MCF 10A (cell line): ENCODE measurements at regions not wholly inside any gene's neighbourhood (a gene's known extent, or its start where the extent isn't known, plus 50 kb on each side); places are given as distances from the start of the nearest gene placed in this dataset.
"Not testable (repeated sequence)": the region's sequence is repeated elsewhere in the genome, so short reads cannot be mapped to it uniquely, and the experiment has no call there.

Source experiments
- BruUV-seq: library from RNA; stranded (reverse); fragments of 400-500 nt; replicated peaks from 2 replicates; lab custom pipeline; 2021; lab: Mats Ljungman, UMichigan
- CTCF ChIA-PET: fragments of 300-600 bp; sonication (Branson Sonifier 250); formaldehyde crosslinking; extraction: SDS; loops from one replicate; lab custom pipeline; 2021; ENCODE audit warnings: antibody characterized with exemption, inconsistent platforms; lab: Yijun Ruan, JAX
- POLR2A ChIA-PET: fragments of 300-600, 350-650 bp; sonication (Branson Sonifier 250); formaldehyde crosslinking; extraction: SDS; loops from one replicate; lab custom pipeline; 2020; ENCODE audit warnings: antibody characterized with exemption, inconsistent platforms; lab: Yijun Ruan, JAX
- DNase-seq: peaks from one replicate; pipeline ENCODE4 v3.0.0-alpha.2; 2018; ENCODE audit not compliant: unreplicated experiment
- H3K27ac Mint-ChIP-seq: one replicate; pipeline ENCODE4 v1.8.0; 2022; ENCODE audit warnings: mild to moderate bottlenecking, low read depth, mixed read lengths; ENCODE audit not compliant: unreplicated experiment
- H3K27me3 Mint-ChIP-seq: one replicate; pipeline ENCODE4 v1.8.0; 2022; ENCODE audit warnings: mixed read lengths; ENCODE audit not compliant: insufficient read depth, unreplicated experiment
- H3K36me3 Mint-ChIP-seq: one replicate; pipeline ENCODE4 v1.8.0; 2022; ENCODE audit warnings: mild to moderate bottlenecking, moderate library complexity, mixed read lengths; ENCODE audit not compliant: insufficient read depth, unreplicated experiment
- H3K4me1 Mint-ChIP-seq: one replicate; pipeline ENCODE4 v1.8.0; 2022; ENCODE audit warnings: mixed read lengths; ENCODE audit not compliant: insufficient read depth, unreplicated experiment
- H3K4me3 Mint-ChIP-seq: one replicate; pipeline ENCODE4 v1.8.0; 2022; ENCODE audit warnings: mild to moderate bottlenecking, moderate library complexity, mixed read lengths; ENCODE audit not compliant: unreplicated experiment
- H3K9me3 Mint-ChIP-seq: one replicate; pipeline ENCODE4 v1.8.0; 2022; ENCODE audit warnings: mixed read lengths; ENCODE audit not compliant: unreplicated experiment
- CTCF ChIP-seq: fragments of 200-600 bp; IDR thresholded peaks from one replicate; pipeline ENCODE4 v1.8.0; 2022; ENCODE audit warnings: antibody characterized with exemption, mild to moderate bottlenecking; ENCODE audit not compliant: unreplicated experiment
- intact Hi-C: fragments of 100-400 bp; cut with micrococcal nuclease; formaldehyde crosslinking; loops from 2 replicates; pipeline ENCODE4 v1.14.1; 2022

- H3K9me3 Mint-ChIP-seq, result no peaks in the 10 kb centered on the region
- H3K27ac Mint-ChIP-seq, result no peak overlapping the region
- intact Hi-C loops, result no loop called here
- POLR2A ChIA-PET, result no interaction called here
- peaks cover 10% of the 10 kb centered on the region for H3K4me1 Mint-ChIP-seq
- H3K27me3 Mint-ChIP-seq, result no peaks in the 10 kb centered on the region
- H3K36me3 Mint-ChIP-seq, result no peaks in the 10 kb centered on the region
- CTCF ChIA-PET, result interaction anchor here (0.6 kb wide), 1 partner anchor 1109 kb away, joined by 3 read pairs; no protein-coding TSS in a partner anchor
- no peak overlapping the region for H3K4me3 Mint-ChIP-seq
- DNase-seq, result no peak
- TF ChIP-seq CTCF, result no peak
- no TSS peak for BruUV-seq
Observed at GRCh38 chr6:76510489-76510888, 438.0 kb upstream of the IMPG1 start.

- no peak overlapping the region for H3K27ac Mint-ChIP-seq
- no peaks in the 10 kb centered on the region for H3K36me3 Mint-ChIP-seq
- H3K27me3 Mint-ChIP-seq, result no peaks in the 10 kb centered on the region
- no peak for TF ChIP-seq CTCF
- no peak overlapping the region for H3K4me3 Mint-ChIP-seq
- no TSS peak for BruUV-seq
- ChIA-PET CTCF (no interaction called here), POLR2A (no interaction called here)
- H3K4me1 Mint-ChIP-seq, result peaks cover 10% of the 10 kb centered on the region
- H3K9me3 Mint-ChIP-seq, result no peaks in the 10 kb centered on the region
- intact Hi-C loops, result no loop called here
- no peak for DNase-seq
Observed at GRCh38 chr6:76509397-76509796, 436.9 kb upstream of the IMPG1 start.

- Mint-ChIP-seq H3K4me1 (no peaks in the 10 kb centered on the region), H3K27me3 (no peaks in the 10 kb centered on the region), H3K36me3 (no peaks in the 10 kb centered on the region), H3K9me3 (no peaks in the 10 kb centered on the region), H3K4me3 (no peak overlapping the region), H3K27ac (peak overlapping the region; percentile 18)
- ChIA-PET CTCF (no interaction called here), POLR2A (no interaction called here)
- intact Hi-C loops, result no loop called here
- no TSS peak for BruUV-seq
- no peak for DNase-seq
- no peak for TF ChIP-seq CTCF
Observed at GRCh38 chr6:76506808-76507207, 434.3 kb upstream of the IMPG1 start.

- ChIA-PET CTCF (no interaction called here), POLR2A (no interaction called here)
- no peaks in the 10 kb centered on the region for H3K36me3 Mint-ChIP-seq
- BruUV-seq, result no TSS peak
- intact Hi-C loops, result no loop called here
- no peak overlapping the region for H3K4me3 Mint-ChIP-seq
- peaks cover 1% of the 10 kb centered on the region for H3K4me1 Mint-ChIP-seq
- peaks cover 23% of the 10 kb centered on the region for H3K9me3 Mint-ChIP-seq
- H3K27ac Mint-ChIP-seq, result no peak overlapping the region
- H3K27me3 Mint-ChIP-seq, result no peaks in the 10 kb centered on the region
- no peak for DNase-seq
- TF ChIP-seq CTCF, result no peak
Observed at GRCh38 chr6:76495909-76496308, 423.4 kb upstream of the IMPG1 start.

GRCh38 chr6:76491376-76491775, 418.9 kb upstream of the IMPG1 start:
- H3K27me3 Mint-ChIP-seq, BruUV-seq, H3K36me3 Mint-ChIP-seq, intact Hi-C loops, H3K4me3 Mint-ChIP-seq, POLR2A ChIA-PET, DNase-seq, H3K27ac Mint-ChIP-seq: not testable (repeated sequence)
- Mint-ChIP-seq H3K4me1 (peaks cover 16% of the 10 kb centered on the region), H3K9me3 (peaks cover 23% of the 10 kb centered on the region)
- CTCF ChIA-PET, result interaction anchor here (0.9 to 1.1 kb wide), 2 partner anchors 10 to 556 kb away, joined by 3 read pairs; no protein-coding TSS in a partner anchor
